GM12874 (cell line): ENCODE measurements at regions not wholly inside any gene's neighbourhood (a gene's known extent, or its start where the extent isn't known, plus 50 kb on each side); places are given as distances from the start of the nearest gene placed in this dataset.

Experiments
- CTCF ChIP-seq: IDR thresholded peaks from 2 replicates; pipeline ENCODE4 v1.5.1; 2011; ENCODE audit warnings: low read depth, mild to moderate bottlenecking, control low read depth, low read length, moderate library complexity; ENCODE audit not compliant: insufficient read depth

GRCh38 chr1:10890491-10891071, 94.1 kb upstream of the CASZ1 start:
- TF ChIP-seq CTCF, result no peak

DNA sequence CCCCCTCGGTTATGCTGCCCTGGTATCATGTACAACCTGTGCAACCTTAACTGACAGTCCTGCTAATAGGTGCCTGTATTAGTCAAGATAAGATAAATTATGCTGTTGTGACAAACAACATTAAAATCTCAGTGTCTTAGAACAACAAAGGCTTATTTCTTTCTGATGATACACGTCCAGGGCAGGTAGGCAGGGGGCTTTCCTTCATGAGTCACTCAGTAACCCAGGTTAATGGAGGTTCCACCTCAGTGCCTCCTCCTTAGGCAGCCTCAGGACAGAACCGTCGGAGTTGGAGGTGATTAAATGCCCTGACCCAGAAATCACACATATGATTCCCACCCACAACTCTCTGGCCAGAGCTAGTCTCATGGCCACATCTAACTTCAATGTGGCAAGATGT, 94.6 kb upstream of the CASZ1 start:
- no peak for TF ChIP-seq CTCF

GRCh38 chr1:10892138-10893065, 96.0 kb upstream of the CASZ1 start:
- TF ChIP-seq CTCF, result no peak

DNA sequence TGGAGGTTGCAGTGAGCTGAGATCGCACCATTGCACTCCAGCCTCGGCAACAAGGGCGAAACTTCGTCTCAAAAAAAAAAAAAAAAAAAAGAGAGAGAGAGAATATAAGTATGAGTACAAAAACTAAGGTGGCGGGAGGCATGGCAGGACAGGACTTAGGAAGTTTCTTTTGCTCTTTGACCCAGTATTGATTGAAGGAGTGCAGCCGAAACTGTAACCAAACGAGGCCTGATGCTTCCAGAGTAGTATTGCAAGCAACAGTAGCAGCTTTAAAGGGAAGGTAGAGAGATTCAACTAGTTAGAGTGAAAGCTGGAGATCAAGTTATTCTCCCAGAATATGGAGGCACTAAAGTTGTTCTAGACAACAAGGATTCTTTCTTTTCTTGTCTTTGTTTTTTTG, 99.2 kb upstream of the CASZ1 start:
- TF ChIP-seq CTCF, result no peak

- TF ChIP-seq CTCF, result no peak
These were observed 100.2 kb upstream of the CASZ1 start for GRCh38 chr1:10896673-10897072.

DNA sequence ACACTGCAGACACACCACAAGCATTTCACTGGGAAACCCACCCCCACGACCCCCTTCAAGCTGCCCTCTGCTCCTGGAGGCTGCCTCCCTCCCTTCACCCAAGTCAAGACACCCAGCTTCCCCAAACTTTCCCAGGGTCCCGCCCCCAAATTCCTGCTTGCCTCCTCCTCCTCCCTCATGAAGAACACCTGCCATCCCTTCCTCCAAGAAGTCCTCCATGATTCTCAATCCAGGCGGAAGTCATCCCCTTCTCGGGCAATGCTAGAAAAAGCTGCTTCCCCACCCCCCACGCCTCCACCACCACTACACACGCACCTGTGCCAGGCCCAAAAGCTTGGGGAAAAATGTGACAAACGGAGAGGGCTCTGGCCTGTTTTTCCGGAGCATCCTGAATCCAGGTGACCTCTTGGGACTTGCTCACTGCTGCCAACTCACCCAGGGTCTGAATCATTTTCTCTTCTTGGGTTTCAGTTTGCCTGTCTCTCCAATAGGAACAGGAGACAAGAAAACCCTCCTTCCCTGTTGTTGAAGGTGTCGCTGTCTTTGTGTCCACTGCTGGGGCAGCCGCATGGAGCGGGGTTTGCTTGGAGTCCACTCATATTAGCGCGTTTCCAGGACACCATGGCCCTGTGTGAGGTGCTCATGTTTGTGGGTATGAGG, 101.0 kb upstream of the CASZ1 start:
- no peak for TF ChIP-seq CTCF

DNA sequence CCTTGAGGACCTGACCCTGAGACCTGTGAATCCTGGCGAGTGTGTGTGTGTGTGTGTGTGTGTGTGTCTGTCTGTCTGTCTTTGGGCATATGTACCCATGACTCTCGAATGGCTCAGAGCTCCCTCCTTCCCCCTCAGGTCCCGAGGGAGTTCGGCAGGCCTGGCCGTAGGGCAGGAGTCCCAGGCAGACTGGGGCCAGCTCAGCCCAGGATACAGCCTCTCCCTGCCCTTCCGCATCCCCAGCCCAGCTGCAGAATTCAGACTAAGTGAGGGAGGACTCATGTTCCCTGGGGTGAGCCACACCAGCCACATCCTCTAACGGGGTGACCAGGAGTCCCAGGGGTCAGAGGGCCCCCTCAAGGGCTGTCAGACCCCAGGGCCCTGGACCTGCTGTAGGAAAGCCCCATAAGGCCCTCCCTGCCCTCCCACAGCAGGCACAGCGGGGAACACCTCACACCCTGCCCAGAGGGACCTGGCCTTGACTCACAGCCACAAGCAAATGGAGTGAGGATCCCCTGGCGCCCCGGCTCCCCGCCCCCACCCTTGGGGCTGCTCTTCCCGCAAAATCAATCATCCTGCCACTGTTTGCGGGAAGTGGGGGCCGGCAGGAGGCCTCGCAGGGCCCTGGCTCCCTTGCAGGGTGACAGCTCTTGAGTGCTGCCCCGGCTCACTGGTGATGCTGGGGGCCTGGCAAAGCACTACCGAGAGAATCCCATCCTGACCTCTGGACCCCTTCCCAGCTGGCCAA, 101.7 kb upstream of the CASZ1 start:
- no peak for TF ChIP-seq CTCF
